OCI-LY1 (cell line): ENCODE measurements at regions not wholly inside any gene's neighbourhood (a gene's known extent, or its start where the extent isn't known, plus 50 kb on each side); places are given as distances from the start of the nearest gene placed in this dataset.

Source experiments
- H2AFZ ChIP-seq: fragments of 200-600 bp; sonication (generic), shearing (Covaris generic); 2 replicates; pipeline ENCODE4 v1.6.0; 2014; ENCODE audit warnings: antibody characterized with exemption, mild to moderate bottlenecking, low read length
- H3F3A ChIP-seq: fragments of 200-600 bp; sonication (generic), shearing (Covaris generic); 2 replicates; pipeline ENCODE4 v1.6.0; 2014; ENCODE audit warnings: mild to moderate bottlenecking, antibody characterized with exemption, low read length, moderate library complexity; ENCODE audit not compliant: insufficient read depth
- H3K27ac ChIP-seq: fragments of 200-600 bp; sonication (generic); 2 replicates; pipeline ENCODE4 v1.5.1; 2014; ENCODE audit warnings: low read length, mixed run types, mild to moderate bottlenecking, low read depth; ENCODE audit not compliant: poor library complexity, severe bottlenecking
- H3K27me3 ChIP-seq: fragments of 200-600 bp; sonication (generic); 2 replicates; pipeline ENCODE4 v1.6.0; 2014; ENCODE audit warnings: antibody characterized with exemption, mild to moderate bottlenecking, low read length, moderate library complexity; ENCODE audit not compliant: insufficient read depth
- H3K36me3 ChIP-seq: fragments of 200-600 bp; sonication (generic); 2 replicates; pipeline ENCODE4 v1.6.1; 2014; ENCODE audit warnings: mild to moderate bottlenecking, antibody characterized with exemption, low read length, moderate library complexity, mixed read lengths; ENCODE audit not compliant: insufficient read depth
- H3K4me1 ChIP-seq: fragments of 200-600 bp; sonication (generic); 2 replicates; pipeline ENCODE4 v1.5.1; 2014; ENCODE audit warnings: mild to moderate bottlenecking, low read length, moderate library complexity; ENCODE audit not compliant: insufficient read depth, severe bottlenecking
- H3K4me2 ChIP-seq: fragments of 200-600 bp; sonication (generic), shearing (Covaris generic); 2 replicates; pipeline ENCODE4 v1.6.1; 2014; ENCODE audit warnings: low read length
- H3K4me3 ChIP-seq: fragments of 200-600 bp; sonication (generic); 2 replicates; pipeline ENCODE4 v1.5.1; 2014; ENCODE audit warnings: low read length, low read depth, mild to moderate bottlenecking, mixed read lengths; ENCODE audit not compliant: poor library complexity, severe bottlenecking
- H3K79me2 ChIP-seq: fragments of 200-600 bp; shearing (Covaris generic); 2 replicates; pipeline ENCODE4 v1.6.1; 2016; ENCODE audit warnings: mixed run types, low read length, mixed read lengths; ENCODE audit not compliant: insufficient read depth
- H3K9ac ChIP-seq: fragments of 200-600 bp; sonication (generic), shearing (Covaris generic); 2 replicates; pipeline ENCODE4 v1.6.1; 2014; ENCODE audit warnings: mild to moderate bottlenecking, low read length, mixed read lengths
- H3K9me2 ChIP-seq: fragments of 200-600 bp; sonication (generic), shearing (Covaris generic); 2 replicates; pipeline ENCODE4 v1.6.1; 2014; ENCODE audit warnings: low read depth, mild to moderate bottlenecking, low read length, mixed read lengths
- H3K9me3 ChIP-seq: fragments of 200-600 bp; shearing (Covaris generic); 2 replicates; pipeline ENCODE4 v1.6.1; 2014; ENCODE audit warnings: low read length, mixed read lengths
- H4K20me1 ChIP-seq: fragments of 200-600 bp; sonication (generic), shearing (Covaris generic); 2 replicates; pipeline ENCODE4 v1.6.0; 2016; ENCODE audit warnings: mild to moderate bottlenecking, low read length; ENCODE audit not compliant: insufficient read depth
- EZH2 ChIP-seq: fragments of 200-600 bp; sonication (generic), shearing (Covaris generic); IDR thresholded peaks from 2 replicates; pipeline ENCODE4 v1.8.0; 2017; ENCODE audit warnings: borderline replicate concordance, mixed run types, mild to moderate bottlenecking, antibody characterized with exemption, low read length, moderate library complexity, mixed read lengths
- TF ChIP-seq, protein P1 (sequence below): fragments of 200-600 bp; sonication (generic), shearing (Covaris generic); IDR thresholded peaks from 2 replicates; pipeline ENCODE4 v1.5.1; 2017; ENCODE audit warnings: mild to moderate bottlenecking, antibody characterized with exemption, low read length, moderate library complexity, mixed read lengths

DNA sequence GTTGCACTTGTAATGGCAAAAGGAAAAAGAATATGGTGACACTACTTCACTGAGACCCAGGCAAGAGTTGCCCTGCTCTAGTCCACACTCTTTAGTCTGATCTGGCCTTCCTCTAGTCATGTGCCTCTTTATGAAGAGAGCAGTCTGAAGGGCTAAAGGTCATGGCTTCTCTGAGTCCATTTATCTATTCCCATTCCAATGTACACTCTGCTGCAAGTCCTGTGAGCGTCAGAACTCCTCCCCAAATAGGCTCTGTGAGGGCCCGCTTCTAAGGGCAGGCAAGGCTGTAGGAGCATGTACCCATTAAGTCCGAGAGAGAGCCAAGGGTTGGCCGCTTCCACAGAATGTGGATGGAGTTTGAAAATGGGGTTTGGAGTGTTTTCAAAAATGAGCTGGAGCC is 209.3 kb downstream of the AHR start:
- H3K4me2 ChIP-seq, result no peak overlapping the region
- no peaks in the 10 kb centered on the region for H3K79me2 ChIP-seq
- no peak overlapping the region for H3K4me3 ChIP-seq
- H3F3A ChIP-seq, result no peaks in the 10 kb centered on the region
- H4K20me1 ChIP-seq, result no peaks in the 10 kb centered on the region
- H2AFZ ChIP-seq, result no peak overlapping the region
- H3K4me1 ChIP-seq, result no peaks in the 10 kb centered on the region
- no peaks in the 10 kb centered on the region for H3K27me3 ChIP-seq
- H3K9ac ChIP-seq, result no peak overlapping the region
- H3K9me3 ChIP-seq, result no peaks in the 10 kb centered on the region
- TF ChIP-seq, protein P1, sequence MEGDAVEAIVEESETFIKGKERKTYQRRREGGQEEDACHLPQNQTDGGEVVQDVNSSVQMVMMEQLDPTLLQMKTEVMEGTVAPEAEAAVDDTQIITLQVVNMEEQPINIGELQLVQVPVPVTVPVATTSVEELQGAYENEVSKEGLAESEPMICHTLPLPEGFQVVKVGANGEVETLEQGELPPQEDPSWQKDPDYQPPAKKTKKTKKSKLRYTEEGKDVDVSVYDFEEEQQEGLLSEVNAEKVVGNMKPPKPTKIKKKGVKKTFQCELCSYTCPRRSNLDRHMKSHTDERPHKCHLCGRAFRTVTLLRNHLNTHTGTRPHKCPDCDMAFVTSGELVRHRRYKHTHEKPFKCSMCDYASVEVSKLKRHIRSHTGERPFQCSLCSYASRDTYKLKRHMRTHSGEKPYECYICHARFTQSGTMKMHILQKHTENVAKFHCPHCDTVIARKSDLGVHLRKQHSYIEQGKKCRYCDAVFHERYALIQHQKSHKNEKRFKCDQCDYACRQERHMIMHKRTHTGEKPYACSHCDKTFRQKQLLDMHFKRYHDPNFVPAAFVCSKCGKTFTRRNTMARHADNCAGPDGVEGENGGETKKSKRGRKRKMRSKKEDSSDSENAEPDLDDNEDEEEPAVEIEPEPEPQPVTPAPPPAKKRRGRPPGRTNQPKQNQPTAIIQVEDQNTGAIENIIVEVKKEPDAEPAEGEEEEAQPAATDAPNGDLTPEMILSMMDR, result no peak
- no peak for TF ChIP-seq EZH2
- H3K36me3 ChIP-seq, result no peaks in the 10 kb centered on the region
- H3K9me2 ChIP-seq, result no peaks in the 10 kb centered on the region
- H3K27ac ChIP-seq, result no peak overlapping the region

DNA sequence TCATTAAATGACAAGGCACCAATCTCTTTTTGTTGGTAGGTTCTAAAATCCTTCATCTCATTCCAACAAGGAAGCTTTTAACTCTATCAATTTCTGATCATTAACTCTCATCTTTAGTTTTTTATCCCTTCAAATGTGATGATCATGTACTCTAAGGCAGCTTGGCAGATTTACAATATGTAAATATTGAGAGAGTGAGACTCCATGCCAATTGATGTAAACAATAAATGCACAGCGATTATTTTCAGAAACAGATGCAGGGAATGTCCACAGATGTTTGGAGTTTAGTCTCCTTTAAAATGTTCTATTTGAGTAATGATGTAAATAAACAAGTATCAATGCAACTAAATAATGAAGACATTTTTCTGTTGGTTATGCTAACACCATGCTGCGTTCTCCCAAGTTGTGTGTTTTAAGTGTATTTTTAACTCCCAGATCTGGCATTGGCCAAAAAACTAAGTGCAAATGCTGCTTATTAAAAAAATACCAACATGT is 213.8 kb downstream of the AHR start:
- Histone ChIP-seq H3K79me2 (no peaks in the 10 kb centered on the region), H4K20me1 (no peaks in the 10 kb centered on the region), H3K36me3 (no peaks in the 10 kb centered on the region), H2AFZ (no peak overlapping the region), H3K9ac (no peak overlapping the region), H3K4me1 (no peaks in the 10 kb centered on the region), H3K27ac (no peak overlapping the region), H3K4me3 (no peak overlapping the region), H3K9me3 (no peaks in the 10 kb centered on the region), H3F3A (no peaks in the 10 kb centered on the region), H3K4me2 (no peak overlapping the region), H3K27me3 (no peaks in the 10 kb centered on the region), H3K9me2 (no peaks in the 10 kb centered on the region)
- TF ChIP-seq EZH2, result no peak
- TF ChIP-seq, protein P1, result no peak

DNA sequence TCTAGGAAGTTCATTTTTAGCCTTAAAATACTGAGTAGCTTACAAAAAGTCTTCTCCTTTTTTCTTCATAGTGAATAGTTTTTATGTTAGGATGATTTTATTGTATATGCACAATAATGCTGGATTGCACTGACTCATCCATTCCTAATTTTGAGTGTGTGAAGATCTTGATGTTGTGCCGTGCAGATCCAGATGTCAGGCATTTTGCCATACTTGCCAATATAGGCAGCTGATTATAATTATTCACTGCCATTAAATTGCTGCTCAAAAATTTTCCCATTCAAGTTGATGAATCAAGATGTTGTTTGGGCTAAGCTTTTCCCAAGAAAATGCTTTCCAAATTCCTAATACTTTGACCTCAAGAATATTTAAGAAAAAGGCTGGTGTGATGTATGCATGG is 218.3 kb downstream of the AHR start:
- no peaks in the 10 kb centered on the region for H3K4me1 ChIP-seq
- H3K79me2 ChIP-seq, result no peaks in the 10 kb centered on the region
- H3K4me2 ChIP-seq, result no peak overlapping the region
- no peaks in the 10 kb centered on the region for H3F3A ChIP-seq
- no peaks in the 10 kb centered on the region for H3K9me3 ChIP-seq
- no peaks in the 10 kb centered on the region for H3K36me3 ChIP-seq
- no peak overlapping the region for H2AFZ ChIP-seq
- no peak overlapping the region for H3K4me3 ChIP-seq
- H3K27me3 ChIP-seq, result no peaks in the 10 kb centered on the region
- no peak overlapping the region for H3K27ac ChIP-seq
- H4K20me1 ChIP-seq, result no peaks in the 10 kb centered on the region
- no peak overlapping the region for H3K9ac ChIP-seq
- H3K9me2 ChIP-seq, result no peaks in the 10 kb centered on the region
- TF ChIP-seq, protein P1, result no peak
- no peak for TF ChIP-seq EZH2
